Activated CD4-positive, CD25-positive, alpha-beta regulatory T cell (primary cell): ENCODE measurements at regions not wholly inside any gene's neighbourhood (a gene's known extent, or its start where the extent isn't known, plus 50 kb on each side); places are given as distances from the start of the nearest gene placed in this dataset.

Experiments used
- DNase-seq, 4 experiments: peaks; one replicate each; lab custom pipeline; 2025; lab: John Stamatoyannopoulos, UW

GRCh38 chr2:80852808-80853139 is 548.2 kb upstream of the LRRTM1 start:
- DNase-seq: no peak

- DNase-seq: no peak
These were observed 547.7 kb upstream of the LRRTM1 start for GRCh38 chr2:80852079-80852807.

GRCh38 chr2:80830891-80831290 is 526.3 kb upstream of the LRRTM1 start:
- DNase-seq: no peak

GRCh38 chr2:80822999-80823398 is 518.4 kb upstream of the LRRTM1 start:
- no peak for DNase-seq

GRCh38 chr2:80815259-80815658 is 510.7 kb upstream of the LRRTM1 start:
- DNase-seq: no peak

GRCh38 chr2:80786584-80786983 is 482.0 kb upstream of the LRRTM1 start:
- DNase-seq: no peak

GRCh38 chr2:80778704-80779103 is 474.2 kb upstream of the LRRTM1 start:
- DNase-seq: no peak

GRCh38 chr2:80748592-80748991 is 444.0 kb upstream of the LRRTM1 start:
- DNase-seq: no peak

GRCh38 chr2:80737047-80737446 is 432.5 kb upstream of the LRRTM1 start:
- DNase-seq: no peak

- DNase-seq: no peak
These were observed 420.4 kb upstream of the LRRTM1 start for GRCh38 chr2:80725001-80725400.

- DNase-seq: no peak
These were observed 418.3 kb upstream of the LRRTM1 start for GRCh38 chr2:80722803-80723202.

- DNase-seq: no peak
These were observed 415.1 kb upstream of the LRRTM1 start for GRCh38 chr2:80719607-80720006.

- no peak for DNase-seq
These were observed 410.9 kb upstream of the LRRTM1 start for GRCh38 chr2:80715433-80715832.

GRCh38 chr2:80711915-80712314 is 407.4 kb upstream of the LRRTM1 start:
- no peak for DNase-seq

- DNase-seq: no peak
These were observed 402.4 kb upstream of the LRRTM1 start for GRCh38 chr2:80706951-80707350.

GRCh38 chr2:80706541-80706940 is 402.0 kb upstream of the LRRTM1 start:
- no peak for DNase-seq

GRCh38 chr2:80703532-80703931 is 399.0 kb upstream of the LRRTM1 start:
- no peak for DNase-seq

- no peak for DNase-seq
These were observed 396.4 kb upstream of the LRRTM1 start for GRCh38 chr2:80700961-80701360.
